Activated CD4-positive, alpha-beta T cell treated with anti-CD3 and anti-CD28 coated beads, Interleukin-2, amount 10 ng/mL, durations not matched to agents 24 days and 14 days (primary cell): ENCODE measurements at regions not wholly inside any gene's neighbourhood (a gene's known extent, or its start where the extent isn't known, plus 50 kb on each side); places are given as distances from the start of the nearest gene placed in this dataset.

Experiments
- DNase-seq: peaks from one replicate; pipeline ENCODE4 v3.0.0; 2022
- H3K27ac Mint-ChIP-seq: one replicate; pipeline ENCODE4 v1.8.0; 2022; ENCODE audit warnings: mild to moderate bottlenecking, mixed read lengths
- H3K27me3 Mint-ChIP-seq: one replicate; pipeline ENCODE4 v1.8.0; 2022; ENCODE audit warnings: mixed read lengths
- H3K36me3 Mint-ChIP-seq: one replicate; pipeline ENCODE4 v1.8.0; 2022; ENCODE audit warnings: low read depth, mild to moderate bottlenecking, mixed read lengths
- H3K4me1 Mint-ChIP-seq: one replicate; pipeline ENCODE4 v1.8.0; 2021; ENCODE audit warnings: mixed read lengths
- H3K4me3 Mint-ChIP-seq: one replicate; pipeline ENCODE4 v1.8.0; 2022; ENCODE audit warnings: mild to moderate bottlenecking, moderate library complexity, mixed read lengths
- H3K9me3 Mint-ChIP-seq: one replicate; pipeline ENCODE4 v1.8.0; 2021; ENCODE audit warnings: mixed read lengths
- intact Hi-C: fragments of 100-400 bp; cut with micrococcal nuclease; formaldehyde crosslinking; loops from one replicate; pipeline ENCODE4 v1.15.1; 2023

- H3K4me3 Mint-ChIP-seq = no peak overlapping the region
- no peak overlapping the region for H3K27ac Mint-ChIP-seq
- DNase-seq = no peak
- no peaks in the 10 kb centered on the region for H3K36me3 Mint-ChIP-seq
- intact Hi-C loops = no loop called here
- no peaks in the 10 kb centered on the region for H3K9me3 Mint-ChIP-seq
- H3K4me1 Mint-ChIP-seq = no peaks in the 10 kb centered on the region
- no peaks in the 10 kb centered on the region for H3K27me3 Mint-ChIP-seq
Observed at GRCh38 chr9:116027951-116028350, 125.6 kb upstream of the PAPPA start.

GRCh38 chr9:116030517-116030916 lies 123.1 kb upstream of the PAPPA start:
- intact Hi-C loops = no loop called here
- Mint-ChIP-seq H3K36me3 (no peaks in the 10 kb centered on the region), H3K27ac (no peak overlapping the region)

GRCh38 chr9:116032683-116033440 lies 120.7 kb upstream of the PAPPA start:
- H3K27ac Mint-ChIP-seq = no peak overlapping the region
- no peaks in the 10 kb centered on the region for H3K4me1 Mint-ChIP-seq
- no peak for DNase-seq
- intact Hi-C loops = no loop called here
- H3K4me3 Mint-ChIP-seq = no peak overlapping the region
- no peaks in the 10 kb centered on the region for H3K9me3 Mint-ChIP-seq
- no peaks in the 10 kb centered on the region for H3K36me3 Mint-ChIP-seq
- no peaks in the 10 kb centered on the region for H3K27me3 Mint-ChIP-seq

More at GRCh38 chr9:116030517-116030916, 123.1 kb upstream of the PAPPA start:
- Mint-ChIP-seq H3K27me3 (no peaks in the 10 kb centered on the region), H3K9me3 (no peaks in the 10 kb centered on the region), H3K4me3 (no peak overlapping the region), H3K4me1 (no peaks in the 10 kb centered on the region)
- no peak for DNase-seq

- no peaks in the 10 kb centered on the region for H3K36me3 Mint-ChIP-seq
- intact Hi-C loops = no loop called here
- no peak overlapping the region for H3K4me3 Mint-ChIP-seq
- H3K27me3 Mint-ChIP-seq = no peaks in the 10 kb centered on the region
- no peak overlapping the region for H3K27ac Mint-ChIP-seq
- DNase-seq = no peak
- no peaks in the 10 kb centered on the region for H3K4me1 Mint-ChIP-seq
- peaks cover 2% of the 10 kb centered on the region for H3K9me3 Mint-ChIP-seq
Observed at GRCh38 chr9:116039312-116039711, 114.3 kb upstream of the PAPPA start.

- Mint-ChIP-seq H3K36me3 (no peaks in the 10 kb centered on the region), H3K27me3 (no peaks in the 10 kb centered on the region), H3K9me3 (peaks cover 4% of the 10 kb centered on the region), H3K27ac (no peak overlapping the region), H3K4me1 (no peaks in the 10 kb centered on the region), H3K4me3 (no peak overlapping the region)
- intact Hi-C loops = no loop called here
- DNase-seq = no peak
Observed at GRCh38 chr9:116039893-116040292, 113.7 kb upstream of the PAPPA start.

- intact Hi-C loops = no loop called here
- Mint-ChIP-seq H3K36me3 (no peaks in the 10 kb centered on the region), H3K4me1 (no peaks in the 10 kb centered on the region), H3K27me3 (no peaks in the 10 kb centered on the region), H3K9me3 (peaks cover 4% of the 10 kb centered on the region), H3K4me3 (no peak overlapping the region), H3K27ac (no peak overlapping the region)
- no peak for DNase-seq
Observed at GRCh38 chr9:116042321-116042720, 111.3 kb upstream of the PAPPA start.

GRCh38 chr9:116045083-116045482 lies 108.5 kb upstream of the PAPPA start:
- H3K4me3 Mint-ChIP-seq = no peak overlapping the region
- H3K27me3 Mint-ChIP-seq = no peaks in the 10 kb centered on the region
- no peaks in the 10 kb centered on the region for H3K4me1 Mint-ChIP-seq

GRCh38 chr9:116048081-116048480 lies 105.5 kb upstream of the PAPPA start:
- DNase-seq = no peak
- Mint-ChIP-seq H3K27ac (no peak overlapping the region), H3K27me3 (no peaks in the 10 kb centered on the region), H3K36me3 (no peaks in the 10 kb centered on the region), H3K9me3 (peaks cover 4% of the 10 kb centered on the region), H3K4me1 (no peaks in the 10 kb centered on the region), H3K4me3 (no peak overlapping the region)
- intact Hi-C loops = no loop called here

More at GRCh38 chr9:116045083-116045482, 108.5 kb upstream of the PAPPA start:
- no peak for DNase-seq
- Mint-ChIP-seq H3K27ac (no peak overlapping the region), H3K9me3 (peaks cover 4% of the 10 kb centered on the region), H3K36me3 (no peaks in the 10 kb centered on the region)
- intact Hi-C loops = no loop called here

- DNase-seq = no peak
- Mint-ChIP-seq H3K4me1 (no peaks in the 10 kb centered on the region), H3K27me3 (no peaks in the 10 kb centered on the region), H3K4me3 (no peak overlapping the region), H3K27ac (no peak overlapping the region), H3K9me3 (no peaks in the 10 kb centered on the region), H3K36me3 (no peaks in the 10 kb centered on the region)
- intact Hi-C loops = no loop called here
Observed at GRCh38 chr9:116049456-116049855, 104.1 kb upstream of the PAPPA start.

GRCh38 chr9:116051528-116051927 lies 102.1 kb upstream of the PAPPA start:
- Mint-ChIP-seq H3K4me1 (no peaks in the 10 kb centered on the region), H3K27ac (no peak overlapping the region), H3K9me3 (no peaks in the 10 kb centered on the region), H3K36me3 (no peaks in the 10 kb centered on the region), H3K4me3 (no peak overlapping the region), H3K27me3 (no peaks in the 10 kb centered on the region)
- intact Hi-C loops = no loop called here
- DNase-seq = no peak

- H3K27me3 Mint-ChIP-seq = no peaks in the 10 kb centered on the region
- H3K9me3 Mint-ChIP-seq = no peaks in the 10 kb centered on the region
- no peak for DNase-seq
Observed at GRCh38 chr9:116055536-116055935, 98.1 kb upstream of the PAPPA start.

GRCh38 chr9:116057371-116057770 lies 96.2 kb upstream of the PAPPA start:
- H3K9me3 Mint-ChIP-seq = no peaks in the 10 kb centered on the region
- no peak for DNase-seq
- no peak overlapping the region for H3K27ac Mint-ChIP-seq
- H3K4me1 Mint-ChIP-seq = no peaks in the 10 kb centered on the region
- H3K4me3 Mint-ChIP-seq = no peak overlapping the region
- no peaks in the 10 kb centered on the region for H3K27me3 Mint-ChIP-seq
- intact Hi-C loops = no loop called here
- H3K36me3 Mint-ChIP-seq = no peaks in the 10 kb centered on the region

More at GRCh38 chr9:116055536-116055935, 98.1 kb upstream of the PAPPA start:
- Mint-ChIP-seq H3K4me3 (no peak overlapping the region), H3K27ac (no peak overlapping the region), H3K4me1 (no peaks in the 10 kb centered on the region), H3K36me3 (no peaks in the 10 kb centered on the region)
- intact Hi-C loops = no loop called here

- H3K9me3 Mint-ChIP-seq = no peaks in the 10 kb centered on the region
- H3K4me1 Mint-ChIP-seq = no peaks in the 10 kb centered on the region
- H3K4me3 Mint-ChIP-seq = no peak overlapping the region
- H3K27me3 Mint-ChIP-seq = no peaks in the 10 kb centered on the region
- no peaks in the 10 kb centered on the region for H3K36me3 Mint-ChIP-seq
- DNase-seq = no peak
- intact Hi-C loops = no loop called here
- no peak overlapping the region for H3K27ac Mint-ChIP-seq
Observed at GRCh38 chr9:116058421-116058820, 95.2 kb upstream of the PAPPA start.

GRCh38 chr9:116059466-116059865 lies 94.1 kb upstream of the PAPPA start:
- Mint-ChIP-seq H3K9me3 (no peaks in the 10 kb centered on the region), H3K27ac (no peak overlapping the region), H3K4me3 (no peak overlapping the region), H3K36me3 (no peaks in the 10 kb centered on the region), H3K27me3 (no peaks in the 10 kb centered on the region), H3K4me1 (no peaks in the 10 kb centered on the region)
- intact Hi-C loops = no loop called here
- no peak for DNase-seq

GRCh38 chr9:116060631-116061030 lies 93.0 kb upstream of the PAPPA start:
- Mint-ChIP-seq H3K36me3 (no peaks in the 10 kb centered on the region), H3K27me3 (no peaks in the 10 kb centered on the region), H3K27ac (no peak overlapping the region), H3K4me1 (no peaks in the 10 kb centered on the region), H3K4me3 (no peak overlapping the region), H3K9me3 (no peaks in the 10 kb centered on the region)
- DNase-seq = no peak
- intact Hi-C loops = no loop called here
